ENCODE measurements at regions not wholly inside any gene's neighbourhood (a gene's known extent, or its start where the extent isn't known, plus 50 kb on each side); places are given as distances from the start of the nearest gene placed in this dataset.
A peak's percentile ranks its signal among the peaks of the same experiment; 100 is the strongest.
"Not testable (repeated sequence)": the region's sequence is repeated elsewhere in the genome, so short reads cannot be mapped to it uniquely, and the experiment has no call there.

- Mint-ChIP-seq H3K4me1 (ENCODE audit: low read depth) (peaks cover 46% of the 10 kb centered on the region), H3K4me3 (peak overlapping the region; percentile 90), H3K27ac (peak overlapping the region; percentile 91), H3K36me3 (ENCODE audit: low read depth) (peaks cover 21% of the 10 kb centered on the region), H3K9me3 (peaks cover 15% of the 10 kb centered on the region), H3K27me3 (ENCODE audit: insufficient read depth) (no peaks in the 10 kb centered on the region)
- DNase-seq (ENCODE audit: low spot score): peak; percentile 88
- intact Hi-C loops (cut with micrococcal nuclease): loop anchor here (2.0 to 5.0 kb wide), 3 partner anchors 92 to 1775 kb away; no protein-coding TSS in a partner anchor
Observed at GRCh38 chr20:30376767-30377658, 880.5 kb upstream of the DEFB115 start.

GRCh38 chr20:30378317-30378716, 879.1 kb upstream of the DEFB115 start:
- Mint-ChIP-seq H3K4me3 (peak overlapping the region; percentile 90), H3K27ac (peak overlapping the region; percentile 91), H3K4me1 (ENCODE audit: low read depth) (peaks cover 58% of the 10 kb centered on the region), H3K9me3 (peaks cover 15% of the 10 kb centered on the region), H3K36me3 (ENCODE audit: low read depth) (peaks cover 28% of the 10 kb centered on the region)
- intact Hi-C loops (cut with micrococcal nuclease): loop anchor here (5.0 kb wide), 1 partner anchor 1776 kb away; no protein-coding TSS in a partner anchor
- H3K27me3 Mint-ChIP-seq (ENCODE audit: insufficient read depth); DNase-seq (ENCODE audit: low spot score): not testable (repeated sequence)

- H3K27ac Mint-ChIP-seq: not testable (repeated sequence)
Observed at GRCh38 chr20:30378721-30379120, 878.7 kb upstream of the DEFB115 start.

GRCh38 chr20:30384841-30385240, 872.6 kb upstream of the DEFB115 start:
- DNase-seq (ENCODE audit: low spot score); H3K4me3 Mint-ChIP-seq; H3K27ac Mint-ChIP-seq; H3K27me3 Mint-ChIP-seq (ENCODE audit: insufficient read depth); intact Hi-C loops (cut with micrococcal nuclease): not testable (repeated sequence)
- Mint-ChIP-seq H3K4me1 (ENCODE audit: low read depth) (peaks cover 50% of the 10 kb centered on the region), H3K9me3 (peaks cover 11% of the 10 kb centered on the region), H3K36me3 (ENCODE audit: low read depth) (peaks cover 32% of the 10 kb centered on the region)

More at GRCh38 chr20:30378721-30379120, 878.7 kb upstream of the DEFB115 start:
- not testable (repeated sequence) for DNase-seq (ENCODE audit: low spot score); H3K27me3 Mint-ChIP-seq (ENCODE audit: insufficient read depth)
- peaks cover 32% of the 10 kb centered on the region for H3K36me3 Mint-ChIP-seq (ENCODE audit: low read depth)
- intact Hi-C loops (cut with micrococcal nuclease): loop anchor here (5.0 kb wide), 1 partner anchor 1776 kb away; no protein-coding TSS in a partner anchor
- peak overlapping the region; percentile 90 for H3K4me3 Mint-ChIP-seq
- H3K9me3 Mint-ChIP-seq: peaks cover 15% of the 10 kb centered on the region
- peaks cover 61% of the 10 kb centered on the region for H3K4me1 Mint-ChIP-seq (ENCODE audit: low read depth)

GRCh38 chr20:30386099-30386498, 871.4 kb upstream of the DEFB115 start:
- H3K27me3 Mint-ChIP-seq (ENCODE audit: insufficient read depth); intact Hi-C loops (cut with micrococcal nuclease); DNase-seq (ENCODE audit: low spot score): not testable (repeated sequence)
- peaks cover 13% of the 10 kb centered on the region for H3K9me3 Mint-ChIP-seq
- H3K4me1 Mint-ChIP-seq (ENCODE audit: low read depth): peaks cover 46% of the 10 kb centered on the region
- peak overlapping the region; percentile 51 for H3K4me3 Mint-ChIP-seq
- peak overlapping the region; percentile 23 for H3K27ac Mint-ChIP-seq
- H3K36me3 Mint-ChIP-seq (ENCODE audit: low read depth): peaks cover 32% of the 10 kb centered on the region

- H3K27ac Mint-ChIP-seq; DNase-seq (ENCODE audit: low spot score); H3K27me3 Mint-ChIP-seq (ENCODE audit: insufficient read depth); H3K4me3 Mint-ChIP-seq; intact Hi-C loops (cut with micrococcal nuclease): not testable (repeated sequence)
- peaks cover 32% of the 10 kb centered on the region for H3K36me3 Mint-ChIP-seq (ENCODE audit: low read depth)
- peaks cover 28% of the 10 kb centered on the region for H3K4me1 Mint-ChIP-seq (ENCODE audit: low read depth)
- peaks cover 12% of the 10 kb centered on the region for H3K9me3 Mint-ChIP-seq
Observed at GRCh38 chr20:30387823-30388222, 869.6 kb upstream of the DEFB115 start.

- H3K27me3 Mint-ChIP-seq (ENCODE audit: insufficient read depth); H3K4me1 Mint-ChIP-seq (ENCODE audit: low read depth); H3K4me3 Mint-ChIP-seq; H3K27ac Mint-ChIP-seq; H3K9me3 Mint-ChIP-seq; DNase-seq (ENCODE audit: low spot score); intact Hi-C loops (cut with micrococcal nuclease): not testable (repeated sequence)
- H3K36me3 Mint-ChIP-seq (ENCODE audit: low read depth): peaks cover 33% of the 10 kb centered on the region
Observed at GRCh38 chr20:30393523-30393922, 863.9 kb upstream of the DEFB115 start.

- H3K4me1 Mint-ChIP-seq (ENCODE audit: low read depth); H3K4me3 Mint-ChIP-seq; intact Hi-C loops (cut with micrococcal nuclease); H3K27me3 Mint-ChIP-seq (ENCODE audit: insufficient read depth); H3K27ac Mint-ChIP-seq; H3K9me3 Mint-ChIP-seq; DNase-seq (ENCODE audit: low spot score): not testable (repeated sequence)
- H3K36me3 Mint-ChIP-seq (ENCODE audit: low read depth): peaks cover 44% of the 10 kb centered on the region
Observed at GRCh38 chr20:30397111-30397510, 860.4 kb upstream of the DEFB115 start.

- peaks cover 50% of the 10 kb centered on the region for H3K9me3 Mint-ChIP-seq
- H3K27me3 Mint-ChIP-seq (ENCODE audit: insufficient read depth); H3K4me3 Mint-ChIP-seq; DNase-seq (ENCODE audit: low spot score); intact Hi-C loops (cut with micrococcal nuclease); H3K4me1 Mint-ChIP-seq (ENCODE audit: low read depth); H3K27ac Mint-ChIP-seq: not testable (repeated sequence)
- peaks cover 33% of the 10 kb centered on the region for H3K36me3 Mint-ChIP-seq (ENCODE audit: low read depth)
Observed at GRCh38 chr20:30405061-30405460, 852.4 kb upstream of the DEFB115 start.

GRCh38 chr20:30405585-30405984, 851.9 kb upstream of the DEFB115 start:
- DNase-seq (ENCODE audit: low spot score); intact Hi-C loops (cut with micrococcal nuclease); H3K27ac Mint-ChIP-seq; H3K4me3 Mint-ChIP-seq; H3K27me3 Mint-ChIP-seq (ENCODE audit: insufficient read depth); H3K4me1 Mint-ChIP-seq (ENCODE audit: low read depth): not testable (repeated sequence)
- Mint-ChIP-seq H3K9me3 (peaks cover 52% of the 10 kb centered on the region), H3K36me3 (ENCODE audit: low read depth) (peaks cover 30% of the 10 kb centered on the region)

- H3K36me3 Mint-ChIP-seq (ENCODE audit: low read depth): peaks cover 22% of the 10 kb centered on the region
- H3K4me3 Mint-ChIP-seq; H3K27me3 Mint-ChIP-seq (ENCODE audit: insufficient read depth); H3K27ac Mint-ChIP-seq; H3K4me1 Mint-ChIP-seq (ENCODE audit: low read depth); DNase-seq (ENCODE audit: low spot score); intact Hi-C loops (cut with micrococcal nuclease): not testable (repeated sequence)
- H3K9me3 Mint-ChIP-seq: peaks cover 49% of the 10 kb centered on the region
Observed at GRCh38 chr20:30406370-30406769, 851.1 kb upstream of the DEFB115 start.

GRCh38 chr20:30412972-30413371, 844.5 kb upstream of the DEFB115 start:
- Mint-ChIP-seq H3K36me3 (ENCODE audit: low read depth) (no peaks in the 10 kb centered on the region), H3K9me3 (peaks cover 45% of the 10 kb centered on the region), H3K27ac (no peak overlapping the region), H3K27me3 (ENCODE audit: insufficient read depth) (no peaks in the 10 kb centered on the region), H3K4me1 (ENCODE audit: low read depth) (no peaks in the 10 kb centered on the region), H3K4me3 (no peak overlapping the region)
- DNase-seq (ENCODE audit: low spot score): no peak
- intact Hi-C loops (cut with micrococcal nuclease): no loop called here

- H3K27ac Mint-ChIP-seq; H3K4me3 Mint-ChIP-seq; H3K27me3 Mint-ChIP-seq (ENCODE audit: insufficient read depth); H3K4me1 Mint-ChIP-seq (ENCODE audit: low read depth); H3K36me3 Mint-ChIP-seq (ENCODE audit: low read depth); DNase-seq (ENCODE audit: low spot score); intact Hi-C loops (cut with micrococcal nuclease): not testable (repeated sequence)
- peaks cover 15% of the 10 kb centered on the region for H3K9me3 Mint-ChIP-seq
Observed at GRCh38 chr20:30417387-30417786, 840.1 kb upstream of the DEFB115 start.
